ENCODE measurements at regions not wholly inside any gene's neighbourhood (a gene's known extent, or its start where the extent isn't known, plus 50 kb on each side); places are given as distances from the start of the nearest gene placed in this dataset.

GRCh38 chr4:34245276-34245675 is 1999.0 kb downstream of the ARAP2 start:
- no peaks in the 10 kb centered on the region for H3K9me3 ChIP-seq
- 82% methylated on average over 2 of the region's 2 CpGs for WGBS
- H3K4me3 ChIP-seq: no peak overlapping the region
- H3K27ac ChIP-seq: no peak overlapping the region
- TF ChIP-seq POLR2A (IDR thresholded peaks at IDR 0.05) (no peak), CTCF (IDR thresholded peaks at IDR 0.05) (no peak), POLR2AphosphoS5 (IDR thresholded peaks at IDR 0.05) (no peak)
- intact Hi-C loops (cut with DNase I): no loop called here
- H3K4me1 ChIP-seq (replicated peaks): no peaks in the 10 kb centered on the region
- no peaks in the 10 kb centered on the region for H3K36me3 ChIP-seq
- no peaks in the 10 kb centered on the region for H3K27me3 ChIP-seq (replicated peaks; ENCODE audit: insufficient read depth)
- DNase-seq (ENCODE audit: low spot score): no peak

- H3K27me3 ChIP-seq (replicated peaks; ENCODE audit: insufficient read depth): no peaks in the 10 kb centered on the region
- no peak overlapping the region for H3K4me3 ChIP-seq
- H3K9me3 ChIP-seq: no peaks in the 10 kb centered on the region
- intact Hi-C loops (cut with DNase I): no loop called here
- H3K36me3 ChIP-seq: no peaks in the 10 kb centered on the region
- H3K27ac ChIP-seq: no peak overlapping the region
- no peak for DNase-seq (ENCODE audit: low spot score)
- WGBS: 88% methylated on average over 1 of the region's 1 CpG
- TF ChIP-seq CTCF (IDR thresholded peaks at IDR 0.05) (no peak), POLR2AphosphoS5 (IDR thresholded peaks at IDR 0.05) (no peak), POLR2A (IDR thresholded peaks at IDR 0.05) (no peak)
- no peaks in the 10 kb centered on the region for H3K4me1 ChIP-seq (replicated peaks)
Observed at GRCh38 chr4:34250562-34250961, 1993.8 kb downstream of the ARAP2 start.

GRCh38 chr4:34253239-34253638 is 1991.1 kb downstream of the ARAP2 start:
- Histone ChIP-seq H3K4me3 (no peak overlapping the region), H3K36me3 (no peaks in the 10 kb centered on the region), H3K27me3 (replicated peaks; ENCODE audit: insufficient read depth) (no peaks in the 10 kb centered on the region), H3K4me1 (replicated peaks) (no peaks in the 10 kb centered on the region), H3K27ac (no peak overlapping the region), H3K9me3 (no peaks in the 10 kb centered on the region)
- no peak for TF ChIP-seq POLR2A (IDR thresholded peaks at IDR 0.05)
- TF ChIP-seq CTCF (IDR thresholded peaks at IDR 0.05): no peak
- intact Hi-C loops (cut with DNase I): no loop called here
- DNase-seq (ENCODE audit: low spot score): no peak

GRCh38 chr4:34258176-34258575 is 1986.1 kb downstream of the ARAP2 start:
- TF ChIP-seq CTCF (IDR thresholded peaks at IDR 0.05) (no peak), POLR2A (IDR thresholded peaks at IDR 0.05) (no peak), POLR2AphosphoS5 (IDR thresholded peaks at IDR 0.05) (no peak)
- no peak for DNase-seq (ENCODE audit: low spot score)
- Histone ChIP-seq H3K27me3 (replicated peaks; ENCODE audit: insufficient read depth) (no peaks in the 10 kb centered on the region), H3K36me3 (no peaks in the 10 kb centered on the region), H3K9me3 (no peaks in the 10 kb centered on the region), H3K4me3 (no peak overlapping the region), H3K4me1 (replicated peaks) (no peaks in the 10 kb centered on the region), H3K27ac (no peak overlapping the region)
- 76% methylated on average over 2 of the region's 2 CpGs for WGBS
- intact Hi-C loops (cut with DNase I): no loop called here

GRCh38 chr4:34261799-34262314 is 1982.5 kb downstream of the ARAP2 start:
- no peak overlapping the region for H3K27ac ChIP-seq
- no peaks in the 10 kb centered on the region for H3K9me3 ChIP-seq
- H3K4me3 ChIP-seq: no peak overlapping the region
- no peaks in the 10 kb centered on the region for H3K36me3 ChIP-seq
- TF ChIP-seq CTCF (IDR thresholded peaks at IDR 0.05) (no peak), POLR2AphosphoS5 (IDR thresholded peaks at IDR 0.05) (no peak), POLR2A (IDR thresholded peaks at IDR 0.05) (no peak)
- no peaks in the 10 kb centered on the region for H3K27me3 ChIP-seq (replicated peaks; ENCODE audit: insufficient read depth)
- DNase-seq (ENCODE audit: low spot score): no peak
- intact Hi-C loops (cut with DNase I): no loop called here
- 78% methylated on average over 2 of the region's 2 CpGs for WGBS
- no peaks in the 10 kb centered on the region for H3K4me1 ChIP-seq (replicated peaks)
